ENCODE measurements at regions not wholly inside any gene's neighbourhood (a gene's known extent, or its start where the extent isn't known, plus 50 kb on each side); places are given as distances from the start of the nearest gene placed in this dataset.

- TF ChIP-seq CTCF (IDR thresholded peaks at IDR 0.05) (no peak), USF1 (IDR thresholded peaks at IDR 0.05; ENCODE audit: borderline replicate concordance, low read depth) (no peak), RFX5 (IDR thresholded peaks at IDR 0.05; ENCODE audit: low read length) (no peak), TAF1 (IDR thresholded peaks at IDR 0.05; ENCODE audit: borderline replicate concordance, low read depth, low read length) (no peak), JUND (IDR thresholded peaks at IDR 0.05) (no peak), POLR2AphosphoS5 (IDR thresholded peaks at IDR 0.05; ENCODE audit: low read depth, low read length) (no peak), RXRA (IDR thresholded peaks at IDR 0.05; ENCODE audit: borderline replicate concordance, low read depth) (no peak), RAD21 (IDR thresholded peaks at IDR 0.05; ENCODE audit: low read length) (no peak), EZH2phosphoT487 (IDR thresholded peaks at IDR 0.05; ENCODE audit: borderline replicate concordance, low read depth) (no peak)
These were observed 110.6 kb downstream of the RPL10L start for GRCh38 chr14:46540986-46541385.

All from SK-N-SH (cell line).